Tibial artery (tissue), 4 donors: ENCODE measurements at regions not wholly inside any gene's neighbourhood (a gene's known extent, or its start where the extent isn't known, plus 50 kb on each side); places are given as distances from the start of the nearest gene placed in this dataset.
"Not testable (repeated sequence)": the region's sequence is repeated elsewhere in the genome, so short reads cannot be mapped to it uniquely, and the experiment has no call there.

Experiments used
- DNase-seq, 2 donors: peaks; one replicate each; pipeline ENCODE4 v3.0.0-alpha.2; 2019
- H3K27ac ChIP-seq, 2 donors: fragments of 200-600 bp; sonication (generic) in 1 of 2; 1 replicate in 1 of 2; 2 replicates in 1 of 2; pipeline ENCODE4 v1.5.1; 2018 to 2019; ENCODE audit warnings: mild to moderate bottlenecking in 1 of 2
- H3K27me3 ChIP-seq, 2 donors: fragments of 200-600 bp; sonication (generic) in 1 of 2; one replicate each; pipeline versions ENCODE4 v1.5.1 to v1.6.0; 2016 to 2019
- H3K36me3 ChIP-seq, 3 donors: fragments of 200-600 bp; sonication (generic) in 2 of 3; one replicate each; pipeline ENCODE4 v1.5.1; 2016 to 2019; ENCODE audit warnings: mild to moderate bottlenecking in 2 of 3
- H3K4me1 ChIP-seq, 4 donors: fragments of 200-600 bp; sonication (generic) in 2 of 4; 1 replicate in 3 of 4; 2 replicates in 1 of 4; pipeline ENCODE4 v1.5.1; 2016 to 2019
- H3K4me3 ChIP-seq, 2 donors: fragments of 200-600 bp; sonication (generic) in 1 of 2; 1 replicate in 1 of 2; 2 replicates in 1 of 2; pipeline ENCODE4 v1.5.1; 2018 to 2019; ENCODE audit warnings: mild to moderate bottlenecking in 2 of 2
- H3K9me3 ChIP-seq, 3 donors: fragments of 200-600 bp; sonication (generic) in 1 of 3; one replicate each; pipeline ENCODE4 v1.5.1; 2016 to 2019
- intact Hi-C: fragments of 100-400 bp; cut with DNase I; formaldehyde crosslinking; loops from one replicate; pipeline ENCODE4 v1.15.0; 2023; ENCODE audit warnings: low total_unique reads
- TF ChIP-seq, protein P1 (sequence below), 2 experiments: fragments of 200-600 bp in 1 of 2; fragments of 450-650 bp in 1 of 2; IDR thresholded peaks; one replicate each; pipeline ENCODE4 v1.5.1; 2017 to 2019; ENCODE audit warnings: antibody characterized with exemption in 2 of 2, mild to moderate bottlenecking in 1 of 2, moderate library complexity in 1 of 2

DNA sequence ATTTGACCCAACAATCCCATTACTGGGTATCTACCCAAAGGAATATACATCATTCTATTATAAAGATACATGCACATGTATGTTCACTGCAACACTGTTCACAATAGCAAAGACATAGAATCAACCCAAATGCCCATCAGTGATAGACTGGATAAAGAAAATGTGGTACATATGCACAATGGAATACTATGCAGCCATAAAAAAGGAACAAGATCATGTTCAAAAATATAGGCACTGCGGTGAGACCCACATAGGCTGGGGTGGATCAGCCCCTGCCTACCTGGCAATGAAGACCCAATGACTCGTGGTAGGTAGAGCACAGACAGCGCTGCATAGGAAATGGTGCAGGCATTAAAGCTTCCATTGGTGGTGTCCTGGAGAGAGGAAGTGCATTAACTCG, 88.6 kb upstream of the NFIL3 start:
- H3K27ac ChIP-seq, H3K4me3 ChIP-seq, H3K36me3 ChIP-seq, DNase-seq, H3K9me3 ChIP-seq, H3K27me3 ChIP-seq, H3K4me1 ChIP-seq, intact Hi-C loops: not testable (repeated sequence)

DNA sequence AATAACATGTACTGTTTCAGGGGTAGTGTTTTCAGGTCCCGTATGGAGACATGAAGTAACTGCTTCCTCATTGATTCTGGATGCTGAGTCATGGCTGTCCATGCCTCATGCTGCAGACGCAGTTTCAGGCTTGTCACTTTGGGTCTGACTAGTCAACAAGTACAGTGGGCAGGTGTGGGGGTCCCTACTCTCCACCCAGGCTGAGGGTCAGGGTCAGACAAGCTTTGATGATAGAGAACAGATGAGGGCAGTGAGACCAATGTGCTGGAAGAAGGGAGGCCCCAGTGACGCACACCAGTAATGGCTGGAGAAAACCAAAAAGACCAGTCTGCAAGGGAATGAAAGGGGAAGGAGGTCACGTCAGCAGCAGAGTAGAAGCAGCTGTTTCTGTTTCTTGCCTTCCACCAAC, 80.0 kb upstream of the NFIL3 start:
- no peak overlapping the region for H3K4me3 ChIP-seq
- H3K4me1 ChIP-seq: no peaks in the 10 kb centered on the region
- no peaks in the 10 kb centered on the region for H3K36me3 ChIP-seq
- DNase-seq: no peak
- no peaks in the 10 kb centered on the region for H3K27me3 ChIP-seq
- H3K9me3 ChIP-seq: no peaks in the 10 kb centered on the region
- intact Hi-C loops: no loop called here
- no peak overlapping the region for H3K27ac ChIP-seq
- TF ChIP-seq, protein P1, sequence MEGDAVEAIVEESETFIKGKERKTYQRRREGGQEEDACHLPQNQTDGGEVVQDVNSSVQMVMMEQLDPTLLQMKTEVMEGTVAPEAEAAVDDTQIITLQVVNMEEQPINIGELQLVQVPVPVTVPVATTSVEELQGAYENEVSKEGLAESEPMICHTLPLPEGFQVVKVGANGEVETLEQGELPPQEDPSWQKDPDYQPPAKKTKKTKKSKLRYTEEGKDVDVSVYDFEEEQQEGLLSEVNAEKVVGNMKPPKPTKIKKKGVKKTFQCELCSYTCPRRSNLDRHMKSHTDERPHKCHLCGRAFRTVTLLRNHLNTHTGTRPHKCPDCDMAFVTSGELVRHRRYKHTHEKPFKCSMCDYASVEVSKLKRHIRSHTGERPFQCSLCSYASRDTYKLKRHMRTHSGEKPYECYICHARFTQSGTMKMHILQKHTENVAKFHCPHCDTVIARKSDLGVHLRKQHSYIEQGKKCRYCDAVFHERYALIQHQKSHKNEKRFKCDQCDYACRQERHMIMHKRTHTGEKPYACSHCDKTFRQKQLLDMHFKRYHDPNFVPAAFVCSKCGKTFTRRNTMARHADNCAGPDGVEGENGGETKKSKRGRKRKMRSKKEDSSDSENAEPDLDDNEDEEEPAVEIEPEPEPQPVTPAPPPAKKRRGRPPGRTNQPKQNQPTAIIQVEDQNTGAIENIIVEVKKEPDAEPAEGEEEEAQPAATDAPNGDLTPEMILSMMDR (IDR thresholded peaks at IDR 0.05): no peak

DNA sequence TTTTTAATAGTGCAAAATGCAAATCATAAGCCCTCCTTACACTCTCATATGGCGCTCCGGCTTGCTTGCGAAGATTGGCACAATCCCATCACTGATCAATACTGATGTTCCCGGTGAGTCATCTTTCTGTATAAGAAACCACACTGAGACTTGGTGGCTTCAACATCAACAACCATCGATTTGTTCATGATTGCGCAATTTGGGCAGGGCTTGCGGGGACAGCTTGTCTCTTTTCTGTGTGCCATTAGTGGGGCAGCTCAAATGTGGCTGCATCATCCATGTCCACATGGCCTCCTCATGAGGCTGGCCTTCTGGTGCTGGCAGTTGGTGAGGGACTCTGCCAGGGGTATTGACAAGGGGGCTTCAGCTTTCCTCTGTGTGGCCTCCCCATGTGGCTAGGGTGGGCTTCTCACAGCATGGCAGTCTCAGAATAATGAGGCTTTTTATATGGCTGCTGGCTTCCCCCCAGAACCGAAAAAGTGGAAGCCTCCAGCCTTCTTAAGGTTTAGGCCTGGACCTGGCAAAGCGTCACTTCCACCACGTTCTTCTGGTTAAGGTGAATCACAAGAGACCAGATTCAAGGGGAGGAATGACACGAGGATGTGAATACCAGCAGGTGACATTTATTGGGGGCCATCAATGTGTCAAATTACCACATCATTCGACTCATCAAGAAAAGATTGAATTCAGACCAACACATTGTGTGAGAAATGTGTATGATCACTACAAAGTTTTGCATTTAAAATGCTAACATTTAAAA, 79.5 kb upstream of the NFIL3 start:
- DNase-seq: no peak
- Histone ChIP-seq H3K36me3 (no peaks in the 10 kb centered on the region), H3K27me3 (no peaks in the 10 kb centered on the region), H3K4me3 (no peak overlapping the region), H3K9me3 (no peaks in the 10 kb centered on the region), H3K27ac (no peak overlapping the region), H3K4me1 (no peaks in the 10 kb centered on the region)
- intact Hi-C loops: no loop called here
- TF ChIP-seq, protein P1 (IDR thresholded peaks at IDR 0.05): no peak

DNA sequence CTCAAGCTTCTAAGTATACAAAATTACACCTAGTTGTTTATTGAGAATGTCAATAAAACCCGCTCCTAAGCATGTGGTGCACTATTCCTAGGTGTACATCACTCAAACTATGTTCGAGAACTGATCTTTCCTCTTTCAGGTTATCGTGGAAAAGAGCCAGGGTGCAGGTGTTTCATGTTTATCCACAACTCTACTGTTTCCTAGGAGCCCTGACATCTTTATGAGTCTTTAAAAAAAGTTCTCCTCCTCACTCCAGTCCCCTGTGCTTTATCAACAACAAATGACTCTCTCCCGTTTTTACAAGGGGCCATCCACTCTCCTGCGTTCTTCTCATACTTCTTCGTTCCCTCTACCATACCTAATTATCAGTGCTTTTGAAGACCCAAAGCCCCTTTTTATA, 78.8 kb upstream of the NFIL3 start:
- Histone ChIP-seq H3K4me1 (no peaks in the 10 kb centered on the region), H3K36me3 (no peaks in the 10 kb centered on the region), H3K9me3 (no peaks in the 10 kb centered on the region), H3K27me3 (no peaks in the 10 kb centered on the region), H3K27ac (no peak overlapping the region), H3K4me3 (no peak overlapping the region)
- TF ChIP-seq, protein P1 (IDR thresholded peaks at IDR 0.05): no peak
- DNase-seq: no peak
- intact Hi-C loops: no loop called here

DNA sequence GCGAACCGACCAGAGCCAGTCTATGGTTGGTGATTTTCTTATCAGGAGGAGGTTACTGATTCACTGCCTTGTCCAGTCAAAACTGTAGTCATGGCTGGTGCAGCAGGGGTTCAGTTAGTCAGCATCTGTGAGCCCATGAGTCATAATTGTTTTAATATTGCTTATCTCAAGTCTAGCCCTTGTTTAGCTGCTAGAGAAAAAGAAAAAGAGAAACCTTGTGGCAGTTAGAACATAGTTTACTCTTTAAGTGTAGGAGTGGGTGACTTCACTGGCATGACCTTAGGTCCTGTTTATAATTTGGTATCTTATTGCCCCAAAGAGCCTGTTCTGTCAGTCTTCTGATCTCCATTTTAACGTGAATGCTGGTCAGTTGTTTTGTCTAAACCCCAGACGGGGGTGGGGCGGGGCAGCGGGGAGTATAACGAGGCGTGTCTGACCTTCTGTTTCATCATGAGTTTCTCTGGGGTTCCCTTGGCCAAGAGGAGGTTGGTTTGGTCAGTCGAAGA, 76.9 kb upstream of the NFIL3 start:
- Histone ChIP-seq H3K36me3 (no peaks in the 10 kb centered on the region), H3K4me3 (no peak overlapping the region), H3K4me1 (peaks cover 0 to 14% (median 2%) of the 10 kb centered on the region in 4 donors), H3K27me3 (no peaks in the 10 kb centered on the region), H3K27ac (no peak overlapping the region), H3K9me3 (no peaks in the 10 kb centered on the region)
- DNase-seq: no peak
- intact Hi-C loops: no loop called here
- TF ChIP-seq, protein P1 (IDR thresholded peaks at IDR 0.05): no peak

DNA sequence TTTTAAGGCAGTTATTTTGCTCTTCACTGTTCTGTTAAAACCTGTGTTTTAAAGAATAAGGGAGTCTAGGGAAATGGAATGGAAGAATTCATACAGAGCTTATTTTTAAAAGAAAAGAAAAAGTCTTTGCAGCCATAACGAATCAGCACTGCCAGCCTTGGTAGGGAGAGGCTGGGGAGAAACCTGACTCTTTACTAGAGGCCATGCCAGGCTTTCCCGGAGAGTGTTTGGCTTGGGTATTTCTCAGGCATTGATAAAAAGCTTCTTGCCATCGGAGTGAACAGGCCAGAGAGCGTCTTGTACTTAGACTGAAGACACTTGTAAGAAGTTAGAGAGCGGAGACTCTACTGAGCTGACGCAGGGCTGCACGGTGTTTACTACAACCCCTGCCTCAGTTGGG, 72.7 kb upstream of the NFIL3 start:
- Histone ChIP-seq H3K27me3 (no peaks in the 10 kb centered on the region), H3K27ac (no peak overlapping the region), H3K4me1 (peaks cover 0 to 20% (median 2%) of the 10 kb centered on the region in 4 donors), H3K4me3 (no peak overlapping the region), H3K36me3 (no peaks in the 10 kb centered on the region), H3K9me3 (no peaks in the 10 kb centered on the region)
- intact Hi-C loops: no loop called here
- DNase-seq: no peak
- TF ChIP-seq, protein P1 (IDR thresholded peaks at IDR 0.05): no peak
